Gastroesophageal sphincter (tissue), 4 donors: ENCODE measurements at regions not wholly inside any gene's neighbourhood (a gene's known extent, or its start where the extent isn't known, plus 50 kb on each side); places are given as distances from the start of the nearest gene placed in this dataset.

Experiments
- ATAC-seq: fragments of 150-250 bp; one replicate; pipeline ENCODE4 v1.9.1; 2016; ENCODE audit warnings: mild to moderate bottlenecking, moderate library complexity
- H3K27ac ChIP-seq, 4 donors: fragments of 200-600 bp; sonication (generic) in 3 of 4; 1 replicate in 3 of 4; 2 replicates in 1 of 4; pipeline ENCODE4 v1.5.1; 2016 to 2019
- H3K27me3 ChIP-seq: fragments of 200-600 bp; sonication (generic); one replicate; pipeline ENCODE4 v1.5.1; 2019
- H3K36me3 ChIP-seq, 2 donors: fragments of 200-600 bp; sonication (generic); one replicate each; pipeline ENCODE4 v1.5.1; 2019; ENCODE audit warnings: control low read depth in 1 of 2
- H3K4me1 ChIP-seq, 3 donors: fragments of 200-600 bp; sonication (generic); 1 replicate in 2 of 3; 2 replicates in 1 of 3; pipeline ENCODE4 v1.5.1; 2016 to 2019; ENCODE audit warnings: control low read depth in 2 of 3
- H3K4me3 ChIP-seq, 2 donors: fragments of 200-600 bp; sonication (generic); one replicate each; pipeline ENCODE4 v1.5.1; 2019; ENCODE audit warnings: mild to moderate bottlenecking in 1 of 2, moderate library complexity in 1 of 2
- H3K9me3 ChIP-seq, 3 donors: fragments of 200-600 bp; sonication (generic); one replicate each; pipeline ENCODE4 v1.5.1; 2017 to 2019; ENCODE audit warnings: control low read depth in 2 of 3
- CTCF ChIP-seq, 4 experiments: fragments of 200-600 bp in 2 of 4; fragments of 450-650 bp in 2 of 4; sonication (generic) in 1 of 4; IDR thresholded peaks; one replicate each; pipeline ENCODE4 v1.5.1; 2017 to 2019; ENCODE audit warnings: antibody characterized with exemption in 4 of 4, mild to moderate bottlenecking in 2 of 4, moderate library complexity in 2 of 4
- EP300 ChIP-seq: sonication (generic); formaldehyde crosslinking; IDR thresholded peaks from one replicate; pipeline ENCODE4 v1.6.1; 2017; ENCODE audit warnings: antibody characterized with exemption, mild to moderate bottlenecking
- POLR2A ChIP-seq, 2 donors: fragments of 450-650 bp; IDR thresholded peaks; one replicate each; pipeline ENCODE4 v1.6.1; 2017; ENCODE audit warnings: antibody characterized with exemption in 2 of 2, mild to moderate bottlenecking in 2 of 2, moderate library complexity in 1 of 2
- POLR2AphosphoS5 ChIP-seq: sonication (generic); formaldehyde crosslinking; IDR thresholded peaks from one replicate; pipeline ENCODE4 v1.6.1; 2017; ENCODE audit warnings: antibody characterized with exemption
- WGBS, 2 donors: methylation state at CpG; one replicate each; pipeline ENCODE4 v1.1.5; 2018; ENCODE audit warnings: low coverage in 1 of 2; 5-methylcytosine and 5-hydroxymethylcytosine counted together

GRCh38 chr2:67079729-67080128 lies 317.4 kb upstream of the ETAA1 start:
- TF ChIP-seq POLR2AphosphoS5, result no peak
- TF ChIP-seq CTCF (IDR thresholded peaks at IDR 0.05), result no peak
- TF ChIP-seq EP300, result no peak
- no peak for TF ChIP-seq POLR2A (IDR thresholded peaks at IDR 0.05)
- no peak overlapping the region for H3K4me3 ChIP-seq
- H3K36me3 ChIP-seq, result no peaks in the 10 kb centered on the region
- H3K27ac ChIP-seq, result no peak overlapping the region
- H3K9me3 ChIP-seq, result peaks cover 0 to 7% (median 0%) of the 10 kb centered on the region in 3 donors
- 70% methylated on average over 2 of the region's 3 CpGs; no CpG with 5 or more reads in 1 of the 2 donors for WGBS, 2 donors
- ATAC-seq, result no peak
- H3K4me1 ChIP-seq, result peaks cover 0 to 8% (median 6%) of the 10 kb centered on the region in 3 donors
- H3K27me3 ChIP-seq, result no peaks in the 10 kb centered on the region

DNA sequence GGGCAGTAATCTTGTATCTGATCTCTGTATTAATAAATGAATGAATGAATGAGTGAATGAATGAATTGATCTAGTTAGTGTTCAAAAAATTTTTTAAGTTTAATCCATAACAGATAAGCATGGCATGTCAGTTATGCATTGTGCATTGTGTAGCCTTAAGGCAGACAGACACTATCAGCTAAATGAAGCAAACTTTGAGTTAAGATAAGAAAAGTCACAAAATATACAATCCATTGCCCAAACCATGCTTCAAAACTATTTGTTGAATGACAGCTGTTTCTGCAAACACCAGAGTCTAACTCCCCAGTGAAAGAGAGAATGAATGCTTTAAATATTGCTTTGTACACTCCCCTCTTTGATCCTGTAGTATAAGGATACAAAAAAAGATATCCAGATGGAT lies 314.3 kb upstream of the ETAA1 start:
- no peaks in the 10 kb centered on the region for H3K36me3 ChIP-seq
- TF ChIP-seq POLR2A (IDR thresholded peaks at IDR 0.05), result no peak
- no peak for TF ChIP-seq EP300
- TF ChIP-seq POLR2AphosphoS5, result no peak
- TF ChIP-seq CTCF (IDR thresholded peaks at IDR 0.05), result no peak
- H3K4me1 ChIP-seq, result peaks cover 0 to 8% (median 6%) of the 10 kb centered on the region in 3 donors
- peaks cover 0 to 7% (median 0%) of the 10 kb centered on the region in 3 donors for H3K9me3 ChIP-seq
- no peak overlapping the region for H3K4me3 ChIP-seq
- no peaks in the 10 kb centered on the region for H3K27me3 ChIP-seq
- H3K27ac ChIP-seq, result no peak overlapping the region
- no peak for ATAC-seq

- H3K4me1 ChIP-seq, result peaks cover 0 to 8% (median 6%) of the 10 kb centered on the region in 3 donors
- TF ChIP-seq EP300, result no peak
- no peak for TF ChIP-seq POLR2A (IDR thresholded peaks at IDR 0.05)
- peak; percentile 59 for TF ChIP-seq POLR2AphosphoS5
- no peak for ATAC-seq
Observed at GRCh38 chr2:67083951-67084350, 313.2 kb upstream of the ETAA1 start.

DNA sequence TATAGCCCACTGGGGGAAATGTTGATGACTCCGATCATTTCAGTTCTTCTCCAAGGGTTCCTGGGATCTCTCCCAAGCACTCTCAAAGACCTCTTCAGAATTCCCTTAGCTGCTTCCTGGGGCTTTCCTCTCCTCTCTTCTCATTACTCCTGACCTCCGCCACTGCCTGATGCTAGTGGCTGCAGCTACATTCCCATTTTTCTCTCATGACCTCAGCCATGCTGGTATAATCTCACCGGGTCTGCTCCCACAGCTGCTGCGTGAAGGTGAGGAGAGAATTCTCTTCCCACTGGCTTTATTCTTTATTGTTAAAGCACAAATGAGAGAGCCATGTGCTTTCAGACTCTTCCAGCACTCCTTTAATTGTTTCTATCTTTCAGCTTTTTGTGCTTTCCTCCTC lies 312.0 kb upstream of the ETAA1 start:
- no peaks in the 10 kb centered on the region for H3K36me3 ChIP-seq
- 79 to 80% methylated on average over 1 to 4 of the region's 4 CpGs for WGBS, 2 donors
- no peak for ATAC-seq
- H3K27me3 ChIP-seq, result no peaks in the 10 kb centered on the region
- no peak overlapping the region for H3K4me3 ChIP-seq
- peaks cover 0 to 8% (median 6%) of the 10 kb centered on the region in 3 donors for H3K4me1 ChIP-seq
- no peak overlapping the region for H3K27ac ChIP-seq
- peaks cover 0 to 7% (median 0%) of the 10 kb centered on the region in 3 donors for H3K9me3 ChIP-seq
- no peak for TF ChIP-seq POLR2AphosphoS5
- no peak for TF ChIP-seq CTCF (IDR thresholded peaks at IDR 0.05)
- TF ChIP-seq EP300, result no peak
- TF ChIP-seq POLR2A (IDR thresholded peaks at IDR 0.05), result no peak

More at GRCh38 chr2:67083951-67084350, 313.2 kb upstream of the ETAA1 start:
- Histone ChIP-seq H3K27me3 (no peaks in the 10 kb centered on the region), H3K9me3 (peaks cover 0 to 7% (median 0%) of the 10 kb centered on the region in 3 donors), H3K27ac (no peak overlapping the region), H3K36me3 (no peaks in the 10 kb centered on the region), H3K4me3 (no peak overlapping the region)
- WGBS, 2 donors, result 16 to 51% methylated on average over 2 of the region's 2 CpGs

- Histone ChIP-seq H3K36me3 (no peaks in the 10 kb centered on the region), H3K27ac (no peak overlapping the region), H3K9me3 (no peaks in the 10 kb centered on the region), H3K4me1 (peaks cover 0 to 4% (median 0%) of the 10 kb centered on the region in 3 donors), H3K27me3 (no peaks in the 10 kb centered on the region), H3K4me3 (no peak overlapping the region)
- TF ChIP-seq POLR2AphosphoS5 (no peak), EP300 (no peak), POLR2A (IDR thresholded peaks at IDR 0.05) (no peak), CTCF (IDR thresholded peaks at IDR 0.05) (no peak)
- no peak for ATAC-seq
Observed at GRCh38 chr2:67091681-67092080, 305.5 kb upstream of the ETAA1 start.
